ENCODE measurements at regions not wholly inside any gene's neighbourhood (a gene's known extent, or its start where the extent isn't known, plus 50 kb on each side); places are given as distances from the start of the nearest gene placed in this dataset.
"Not testable (repeated sequence)": the region's sequence is repeated elsewhere in the genome, so short reads cannot be mapped to it uniquely, and the experiment has no call there.

DNA sequence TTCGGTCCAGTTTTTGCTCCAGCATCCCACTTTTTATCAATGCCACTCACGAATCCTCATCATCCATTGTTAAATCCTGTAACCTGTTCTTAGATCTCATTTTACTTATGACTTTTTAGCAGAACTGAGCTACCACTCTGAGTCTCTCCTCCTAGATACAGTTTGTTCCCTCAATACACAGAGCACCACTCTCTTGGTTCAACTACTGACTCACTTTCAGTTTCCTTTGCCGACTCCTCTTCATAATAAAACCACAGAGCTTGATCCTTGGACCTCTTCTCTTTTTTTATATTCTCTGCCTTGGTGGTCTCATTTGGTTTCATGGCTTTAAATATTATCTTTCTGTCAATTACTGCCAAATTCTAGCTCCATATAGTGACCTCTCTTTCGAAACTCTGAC, 150.3 kb downstream of the SLITRK5 start:
- Histone ChIP-seq H3K79me2 (ENCODE audit: control insufficient read depth, low read length) (no peaks in the 10 kb centered on the region), H3K9me2 (replicated peaks; ENCODE audit: control insufficient read depth, low read length) (no peaks in the 10 kb centered on the region), H3F3A (ENCODE audit: control insufficient read depth, insufficient read depth) (no peaks in the 10 kb centered on the region), H3K36me3 (ENCODE audit: control insufficient read depth, low read length) (no peaks in the 10 kb centered on the region), H3K9me3 (ENCODE audit: control insufficient read depth, insufficient read depth, low read length) (no peaks in the 10 kb centered on the region), H3K4me2 (ENCODE audit: low read length) (no peak overlapping the region), H3K4me3 (ENCODE audit: low read length) (no peak overlapping the region), H4K20me1 (ENCODE audit: control insufficient read depth, insufficient read depth, low read depth, low read length) (no peaks in the 10 kb centered on the region), H3K27ac (ENCODE audit: low read depth, low read length) (no peak overlapping the region), H3K27me3 (ENCODE audit: control insufficient read depth, low read length) (no peaks in the 10 kb centered on the region), H3K4me1 (ENCODE audit: control insufficient read depth, low read length) (no peaks in the 10 kb centered on the region)
- TF ChIP-seq, protein P1, sequence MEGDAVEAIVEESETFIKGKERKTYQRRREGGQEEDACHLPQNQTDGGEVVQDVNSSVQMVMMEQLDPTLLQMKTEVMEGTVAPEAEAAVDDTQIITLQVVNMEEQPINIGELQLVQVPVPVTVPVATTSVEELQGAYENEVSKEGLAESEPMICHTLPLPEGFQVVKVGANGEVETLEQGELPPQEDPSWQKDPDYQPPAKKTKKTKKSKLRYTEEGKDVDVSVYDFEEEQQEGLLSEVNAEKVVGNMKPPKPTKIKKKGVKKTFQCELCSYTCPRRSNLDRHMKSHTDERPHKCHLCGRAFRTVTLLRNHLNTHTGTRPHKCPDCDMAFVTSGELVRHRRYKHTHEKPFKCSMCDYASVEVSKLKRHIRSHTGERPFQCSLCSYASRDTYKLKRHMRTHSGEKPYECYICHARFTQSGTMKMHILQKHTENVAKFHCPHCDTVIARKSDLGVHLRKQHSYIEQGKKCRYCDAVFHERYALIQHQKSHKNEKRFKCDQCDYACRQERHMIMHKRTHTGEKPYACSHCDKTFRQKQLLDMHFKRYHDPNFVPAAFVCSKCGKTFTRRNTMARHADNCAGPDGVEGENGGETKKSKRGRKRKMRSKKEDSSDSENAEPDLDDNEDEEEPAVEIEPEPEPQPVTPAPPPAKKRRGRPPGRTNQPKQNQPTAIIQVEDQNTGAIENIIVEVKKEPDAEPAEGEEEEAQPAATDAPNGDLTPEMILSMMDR (IDR thresholded peaks at IDR 0.05; ENCODE audit: low read depth, low read length, poor library complexity, severe bottlenecking), result no peak
- no peak for TF ChIP-seq EZH2phosphoT487 (IDR thresholded peaks at IDR 0.05; ENCODE audit: borderline replicate concordance, low read length)

- H3K9me3 ChIP-seq (ENCODE audit: control insufficient read depth, insufficient read depth, low read length); H3K4me2 ChIP-seq (ENCODE audit: low read length); H3K4me3 ChIP-seq (ENCODE audit: low read length); H3F3A ChIP-seq (ENCODE audit: control insufficient read depth, insufficient read depth); H3K4me1 ChIP-seq (ENCODE audit: control insufficient read depth, low read length); H3K27me3 ChIP-seq (ENCODE audit: control insufficient read depth, low read length); H3K79me2 ChIP-seq (ENCODE audit: control insufficient read depth, low read length); H3K27ac ChIP-seq (ENCODE audit: low read depth, low read length); H4K20me1 ChIP-seq (ENCODE audit: control insufficient read depth, insufficient read depth, low read depth, low read length); H3K36me3 ChIP-seq (ENCODE audit: control insufficient read depth, low read length); H3K9me2 ChIP-seq (replicated peaks; ENCODE audit: control insufficient read depth, low read length): not testable (repeated sequence)
Observed at GRCh38 chr13:87826301-87826700, 155.1 kb downstream of the SLITRK5 start.

- H3K27ac ChIP-seq (ENCODE audit: low read depth, low read length), result no peak overlapping the region
- H3K4me2 ChIP-seq (ENCODE audit: low read length), result no peak overlapping the region
- H3F3A ChIP-seq (ENCODE audit: control insufficient read depth, insufficient read depth), result no peaks in the 10 kb centered on the region
- H3K4me3 ChIP-seq (ENCODE audit: low read length), result no peak overlapping the region
- no peaks in the 10 kb centered on the region for H3K9me3 ChIP-seq (ENCODE audit: control insufficient read depth, insufficient read depth, low read length)
- TF ChIP-seq, protein P1 (IDR thresholded peaks at IDR 0.05; ENCODE audit: low read depth, low read length, poor library complexity, severe bottlenecking), result no peak
- no peak for TF ChIP-seq EZH2phosphoT487 (IDR thresholded peaks at IDR 0.05; ENCODE audit: borderline replicate concordance, low read length)
- H3K9me2 ChIP-seq (replicated peaks; ENCODE audit: control insufficient read depth, low read length), result no peaks in the 10 kb centered on the region
- no peaks in the 10 kb centered on the region for H3K4me1 ChIP-seq (ENCODE audit: control insufficient read depth, low read length)
- no peaks in the 10 kb centered on the region for H3K27me3 ChIP-seq (ENCODE audit: control insufficient read depth, low read length)
- no peaks in the 10 kb centered on the region for H3K36me3 ChIP-seq (ENCODE audit: control insufficient read depth, low read length)
- H4K20me1 ChIP-seq (ENCODE audit: control insufficient read depth, insufficient read depth, low read depth, low read length), result no peaks in the 10 kb centered on the region
- H3K79me2 ChIP-seq (ENCODE audit: control insufficient read depth, low read length), result no peaks in the 10 kb centered on the region
Observed at GRCh38 chr13:87827479-87827878, 156.3 kb downstream of the SLITRK5 start.

- Histone ChIP-seq H3K4me1 (ENCODE audit: control insufficient read depth, low read length) (no peaks in the 10 kb centered on the region), H3K4me2 (ENCODE audit: low read length) (no peak overlapping the region), H4K20me1 (ENCODE audit: control insufficient read depth, insufficient read depth, low read depth, low read length) (no peaks in the 10 kb centered on the region), H3K27ac (ENCODE audit: low read depth, low read length) (no peak overlapping the region), H3K9me2 (replicated peaks; ENCODE audit: control insufficient read depth, low read length) (no peaks in the 10 kb centered on the region), H3F3A (ENCODE audit: control insufficient read depth, insufficient read depth) (no peaks in the 10 kb centered on the region), H3K36me3 (ENCODE audit: control insufficient read depth, low read length) (no peaks in the 10 kb centered on the region), H3K4me3 (ENCODE audit: low read length) (no peak overlapping the region), H3K27me3 (ENCODE audit: control insufficient read depth, low read length) (no peaks in the 10 kb centered on the region), H3K9me3 (ENCODE audit: control insufficient read depth, insufficient read depth, low read length) (no peaks in the 10 kb centered on the region), H3K79me2 (ENCODE audit: control insufficient read depth, low read length) (no peaks in the 10 kb centered on the region)
- TF ChIP-seq, protein P1 (IDR thresholded peaks at IDR 0.05; ENCODE audit: low read depth, low read length, poor library complexity, severe bottlenecking), result no peak
- TF ChIP-seq EZH2phosphoT487 (IDR thresholded peaks at IDR 0.05; ENCODE audit: borderline replicate concordance, low read length), result no peak
Observed at GRCh38 chr13:87837522-87837921, 166.4 kb downstream of the SLITRK5 start.
